NB4 (cell line): ENCODE measurements at regions not wholly inside any gene's neighbourhood (a gene's known extent, or its start where the extent isn't known, plus 50 kb on each side); places are given as distances from the start of the nearest gene placed in this dataset.

Source experiments
- DNase-seq: peaks from one replicate; pipeline ENCODE4 v3.0.0; 2010; ENCODE audit warnings: low read depth
- H3K4me3 ChIP-seq: one replicate; pipeline ENCODE4 v1.5.1; 2011; ENCODE audit warnings: mild to moderate bottlenecking, low read depth, low read length, moderate library complexity
- CTCF ChIP-seq: IDR thresholded peaks from one replicate; pipeline ENCODE4 v1.5.1; 2012; ENCODE audit warnings: low read depth, low read length
- MAX ChIP-seq: IDR thresholded peaks from 2 replicates; pipeline ENCODE4 v1.6.1; 2011; ENCODE audit warnings: low read depth, low read length
- MYC ChIP-seq: IDR thresholded peaks from 2 replicates; pipeline ENCODE4 v1.6.1; 2011; ENCODE audit warnings: low read depth, low read length
- POLR2A ChIP-seq: IDR thresholded peaks from 2 replicates; pipeline ENCODE4 v1.6.1; 2011; ENCODE audit warnings: mild to moderate bottlenecking; ENCODE audit not compliant: insufficient read length; ENCODE audit errors: extremely low read depth

- DNase-seq: peak; percentile 58
- TF ChIP-seq POLR2A: no peak
- TF ChIP-seq MYC: no peak
- no peak for TF ChIP-seq MAX
- TF ChIP-seq CTCF: no peak
- no peak overlapping the region for H3K4me3 ChIP-seq
These were observed 138.9 kb downstream of the SEC14L1 start for GRCh38 chr17:77279448-77280303.

GRCh38 chr17:77280304-77281121 lies 139.7 kb downstream of the SEC14L1 start:
- H3K4me3 ChIP-seq: no peak overlapping the region
- no peak for DNase-seq
- TF ChIP-seq POLR2A: no peak
- TF ChIP-seq MYC: no peak
- TF ChIP-seq MAX: no peak
- TF ChIP-seq CTCF: no peak

- DNase-seq: no peak
- TF ChIP-seq CTCF: no peak
- no peak for TF ChIP-seq POLR2A
- no peak for TF ChIP-seq MAX
- no peak for TF ChIP-seq MYC
These were observed 140.5 kb downstream of the SEC14L1 start for GRCh38 chr17:77281122-77281903.

GRCh38 chr17:77281904-77282367 lies 141.2 kb downstream of the SEC14L1 start:
- no peak for DNase-seq
- TF ChIP-seq MYC (no peak), CTCF (no peak), MAX (no peak), POLR2A (no peak)
- no peak overlapping the region for H3K4me3 ChIP-seq

More at GRCh38 chr17:77281122-77281903, 140.5 kb downstream of the SEC14L1 start:
- H3K4me3 ChIP-seq: no peak overlapping the region
